GM12891 (cell line): ENCODE measurements at regions not wholly inside any gene's neighbourhood (a gene's known extent, or its start where the extent isn't known, plus 50 kb on each side); places are given as distances from the start of the nearest gene placed in this dataset.

ENCODE experiments used
- DNase-seq: peaks from one replicate; pipeline ENCODE4 v3.0.0; 2011; ENCODE audit warnings: low spot score; ENCODE audit not compliant: insufficient read length
- FAIRE-seq: peaks from 2 replicates; lab custom pipeline; 2011; peaks lifted over from hg19 to GRCh38; lab: Jason Lieb, UNC
- PAX5 ChIP-seq: IDR thresholded peaks from 2 replicates; pipeline ENCODE4 v1.6.1; 2011; ENCODE audit warnings: low read length, moderate library complexity, mild to moderate bottlenecking; ENCODE audit not compliant: insufficient read depth, severe bottlenecking
- POLR2A ChIP-seq: IDR thresholded peaks from 2 replicates; pipeline ENCODE4 v1.6.1; 2011; ENCODE audit warnings: low read depth, low read length, control low read depth
- POLR2AphosphoS5 ChIP-seq: IDR thresholded peaks from 2 replicates; pipeline ENCODE4 v1.6.1; 2011; ENCODE audit warnings: low read depth, low read length, control low read depth
- POU2F2 ChIP-seq: IDR thresholded peaks from 2 replicates; pipeline ENCODE4 v1.6.1; 2011; ENCODE audit warnings: low read depth, mild to moderate bottlenecking, control low read depth, low read length, moderate library complexity
- SPI1 ChIP-seq: IDR thresholded peaks from 2 replicates; pipeline ENCODE4 v1.6.1; 2011; ENCODE audit warnings: low read depth, low read length, control low read depth
- TAF1 ChIP-seq: IDR thresholded peaks from 2 replicates; pipeline ENCODE4 v1.6.1; 2011; ENCODE audit warnings: low read depth, low read length, control low read depth

DNA sequence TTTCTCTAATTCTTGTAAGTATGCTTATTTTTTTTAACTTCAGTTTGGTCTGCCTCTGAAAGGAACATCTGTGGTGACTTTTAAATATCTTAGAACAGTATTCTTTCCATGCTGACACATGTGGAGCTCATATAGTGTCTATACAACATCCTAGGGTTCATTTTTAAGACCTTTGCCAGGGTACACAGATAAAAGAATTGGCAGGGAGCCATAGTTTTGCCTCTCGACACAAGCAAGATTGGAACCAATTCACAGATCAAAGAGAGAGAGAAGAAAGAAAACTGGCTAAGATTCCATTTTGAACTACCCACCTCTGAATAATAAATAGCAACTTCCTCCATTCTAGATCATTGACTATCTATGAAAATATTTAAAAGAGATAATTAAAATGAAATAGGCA, 142.7 kb upstream of the ST6GAL2 start:
- no peak for FAIRE-seq
- no peak for TF ChIP-seq SPI1
- no peak for TF ChIP-seq PAX5
- TF ChIP-seq POU2F2, result no peak
- TF ChIP-seq POLR2AphosphoS5, result no peak
- TF ChIP-seq TAF1, result no peak
- no peak for DNase-seq

DNA sequence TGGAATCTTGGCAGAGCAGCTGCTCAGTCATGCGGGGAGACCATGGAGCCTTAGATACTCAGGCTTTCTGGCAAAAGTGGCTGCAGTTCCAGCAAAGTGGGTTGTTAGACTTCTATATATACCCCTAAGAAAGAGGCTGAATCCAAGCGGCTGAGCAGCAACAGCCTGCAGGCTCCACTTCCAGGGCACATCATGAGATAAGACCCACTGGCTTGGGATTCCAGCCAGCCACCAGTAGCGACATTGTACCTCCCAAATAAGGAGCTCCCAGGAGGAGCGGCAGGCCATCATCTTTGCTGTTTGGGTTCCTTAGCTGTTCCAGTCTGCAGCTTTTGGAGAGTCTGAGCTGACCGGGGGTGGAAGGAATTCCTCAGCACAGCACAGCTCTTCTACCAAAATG, 150.3 kb upstream of the ST6GAL2 start:
- TF ChIP-seq POU2F2 (no peak), POLR2AphosphoS5 (no peak), PAX5 (no peak), POLR2A (no peak), SPI1 (no peak), TAF1 (no peak)
- FAIRE-seq (no peak), DNase-seq (no peak)

DNA sequence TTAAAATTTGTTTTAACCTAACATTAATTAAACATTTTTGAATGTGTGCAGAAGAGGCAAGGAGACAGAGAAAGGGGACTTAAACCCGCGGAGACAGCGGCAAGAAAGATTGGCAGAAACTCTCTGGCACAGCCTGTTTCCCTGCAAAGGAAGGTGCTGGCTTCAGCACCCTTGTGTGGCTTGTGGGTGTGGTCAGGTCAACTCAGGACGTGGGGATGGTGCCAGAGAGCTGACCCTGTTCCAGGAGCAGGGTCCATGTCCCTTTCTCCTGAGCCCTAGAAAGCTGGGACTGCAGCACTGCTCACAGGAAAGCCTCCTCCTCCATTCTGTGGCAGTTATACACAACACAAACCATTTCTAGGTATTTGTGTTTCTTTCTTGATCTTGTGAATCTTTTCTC, 176.2 kb upstream of the ST6GAL2 start:
- DNase-seq (no peak), FAIRE-seq (no peak)
- no peak for TF ChIP-seq POLR2AphosphoS5
- no peak for TF ChIP-seq POLR2A
- TF ChIP-seq SPI1, result no peak
- TF ChIP-seq POU2F2, result no peak

DNA sequence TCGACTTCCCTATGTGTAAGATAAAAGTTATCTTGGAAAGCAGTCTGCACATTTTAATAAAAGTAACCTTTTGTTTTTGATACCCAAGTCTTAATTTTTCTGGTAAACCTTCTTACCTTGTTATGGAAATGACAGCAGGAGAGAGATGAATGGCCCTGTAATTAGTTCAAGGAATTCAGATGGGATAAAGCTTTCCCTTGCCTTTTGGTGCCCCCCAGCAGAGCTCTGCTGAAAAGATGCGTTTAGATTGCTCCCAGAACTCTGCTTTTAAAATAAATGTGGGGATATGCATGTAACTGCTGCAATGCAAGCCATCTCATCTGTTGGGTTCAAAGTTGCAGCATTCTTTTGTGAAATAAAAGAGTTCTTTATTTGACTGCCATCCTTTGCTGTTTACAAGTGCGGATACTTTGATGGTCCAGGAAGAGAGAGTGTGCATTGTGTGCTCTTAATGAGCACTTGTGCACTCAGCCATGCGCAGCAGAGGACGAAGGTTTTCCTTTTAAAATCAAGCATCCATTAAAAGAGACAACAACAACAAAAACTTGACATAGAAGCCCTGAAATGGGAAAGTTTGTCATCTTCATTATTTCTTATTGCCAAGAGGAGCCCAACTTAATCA, 176.7 kb upstream of the ST6GAL2 start:
- TF ChIP-seq POLR2AphosphoS5, result no peak
- no peak for TF ChIP-seq TAF1
- TF ChIP-seq POU2F2, result no peak
- TF ChIP-seq PAX5, result no peak
- TF ChIP-seq POLR2A, result no peak
- FAIRE-seq (no peak), DNase-seq (no peak)

DNA sequence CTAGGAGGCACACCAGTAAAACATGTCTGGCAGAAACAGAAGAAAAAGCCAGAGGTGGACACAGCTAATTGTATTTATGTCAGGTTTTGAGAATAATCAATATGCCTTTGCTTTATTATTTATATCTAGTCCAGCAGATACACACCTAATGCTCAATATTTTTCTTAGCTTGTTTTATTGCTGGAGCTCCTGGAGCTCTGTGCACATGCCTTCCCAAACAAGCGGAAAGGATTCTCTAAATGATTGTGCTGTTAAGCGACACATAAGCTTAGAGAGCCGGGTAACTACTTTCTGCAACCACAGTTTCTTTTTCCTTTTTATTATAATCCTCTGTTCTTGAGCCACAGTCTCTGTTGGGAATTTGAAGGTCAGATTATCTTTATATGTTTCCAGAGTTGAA, 177.3 kb upstream of the ST6GAL2 start:
- no peak for FAIRE-seq
- no peak for DNase-seq
- TF ChIP-seq SPI1 (no peak), POLR2A (no peak), PAX5 (no peak), POLR2AphosphoS5 (no peak), TAF1 (no peak), POU2F2 (no peak)

DNA sequence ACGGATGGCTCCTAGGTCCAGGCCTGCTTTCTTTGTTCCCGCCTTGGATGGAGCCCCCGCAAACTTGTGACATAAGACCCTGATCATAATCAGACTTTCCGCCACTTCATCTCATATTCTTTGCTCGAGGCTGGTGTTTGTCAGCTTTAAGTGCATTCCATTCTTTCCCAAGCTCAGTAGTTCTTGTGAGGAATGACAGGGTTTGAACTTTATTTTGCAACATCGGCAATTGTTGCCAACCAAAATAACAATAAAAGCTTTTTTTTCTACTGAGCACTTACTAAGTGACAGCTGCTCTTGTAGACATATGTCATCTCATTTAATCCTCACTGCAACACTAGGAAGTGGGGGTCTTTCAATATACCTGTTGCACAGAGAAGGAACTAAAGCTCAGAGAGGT, 178.8 kb upstream of the ST6GAL2 start:
- DNase-seq, result no peak
- FAIRE-seq, result no peak
- TF ChIP-seq POU2F2, result no peak
- TF ChIP-seq TAF1, result no peak
- TF ChIP-seq SPI1, result no peak
- TF ChIP-seq PAX5, result no peak
- TF ChIP-seq POLR2A, result no peak
- no peak for TF ChIP-seq POLR2AphosphoS5

DNA sequence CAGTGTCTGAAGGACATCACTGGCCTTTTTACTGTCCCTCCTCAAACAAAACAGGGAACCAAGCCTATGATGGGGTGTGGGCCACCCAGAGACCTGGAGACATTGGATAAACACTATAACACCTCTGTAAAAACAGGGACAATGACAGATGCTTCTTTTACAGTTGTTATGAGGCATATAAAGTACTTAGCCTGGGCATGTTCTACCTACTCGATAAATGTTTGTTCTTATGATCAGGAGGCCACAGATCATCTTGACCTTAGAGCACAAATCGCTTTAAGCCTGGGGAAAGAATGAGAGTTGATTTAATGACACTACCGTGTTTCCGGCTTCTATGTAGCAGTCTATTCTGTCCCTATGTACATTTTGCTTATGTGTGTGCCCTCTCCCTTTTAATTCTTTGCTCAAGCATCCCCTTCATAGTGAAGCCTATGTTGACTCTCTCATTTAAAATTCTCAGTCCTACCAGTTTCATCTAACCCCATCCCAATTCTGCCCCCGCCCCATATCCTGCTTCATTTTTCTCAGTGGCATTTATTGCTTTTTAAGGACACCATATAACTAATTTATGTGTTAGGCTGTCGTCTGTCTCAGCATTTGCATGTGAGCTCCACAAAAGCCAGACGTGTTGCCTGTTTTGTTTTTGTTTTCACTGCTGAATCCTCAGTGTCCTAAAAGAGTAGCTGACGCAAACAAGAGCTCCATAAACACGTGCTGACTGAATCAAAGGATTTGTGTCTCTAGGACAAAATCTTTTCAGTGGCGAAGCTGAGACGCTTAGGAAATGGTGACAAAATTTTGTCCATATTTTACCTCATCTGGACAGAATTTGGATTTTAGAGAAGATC, 182.3 kb upstream of the ST6GAL2 start:
- TF ChIP-seq POLR2A (no peak), POU2F2 (no peak), SPI1 (no peak), POLR2AphosphoS5 (no peak), TAF1 (no peak), PAX5 (no peak)
- DNase-seq (no peak), FAIRE-seq (no peak)

DNA sequence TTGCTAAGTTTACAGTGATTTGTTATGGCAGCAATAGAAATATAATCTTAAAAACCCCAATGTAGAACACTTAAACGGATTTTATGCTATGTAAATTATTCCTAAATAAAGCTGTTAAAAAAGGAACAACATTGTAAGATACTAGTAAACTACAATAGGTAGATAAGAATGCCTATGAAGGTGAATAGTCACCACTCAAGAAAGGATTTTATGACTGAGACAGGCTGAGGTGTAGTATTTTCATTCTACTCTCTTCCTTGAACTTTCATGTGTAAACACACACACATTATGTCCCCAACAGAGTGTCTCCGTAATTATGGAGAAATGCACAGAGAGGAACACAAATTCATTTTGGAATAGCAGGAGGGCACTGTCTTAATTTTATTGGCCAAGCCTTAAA, 183.9 kb upstream of the ST6GAL2 start:
- DNase-seq, result no peak
- no peak for FAIRE-seq
- no peak for TF ChIP-seq TAF1
- no peak for TF ChIP-seq POLR2A
- no peak for TF ChIP-seq SPI1
- no peak for TF ChIP-seq POLR2AphosphoS5
- TF ChIP-seq PAX5, result no peak
- no peak for TF ChIP-seq POU2F2

DNA sequence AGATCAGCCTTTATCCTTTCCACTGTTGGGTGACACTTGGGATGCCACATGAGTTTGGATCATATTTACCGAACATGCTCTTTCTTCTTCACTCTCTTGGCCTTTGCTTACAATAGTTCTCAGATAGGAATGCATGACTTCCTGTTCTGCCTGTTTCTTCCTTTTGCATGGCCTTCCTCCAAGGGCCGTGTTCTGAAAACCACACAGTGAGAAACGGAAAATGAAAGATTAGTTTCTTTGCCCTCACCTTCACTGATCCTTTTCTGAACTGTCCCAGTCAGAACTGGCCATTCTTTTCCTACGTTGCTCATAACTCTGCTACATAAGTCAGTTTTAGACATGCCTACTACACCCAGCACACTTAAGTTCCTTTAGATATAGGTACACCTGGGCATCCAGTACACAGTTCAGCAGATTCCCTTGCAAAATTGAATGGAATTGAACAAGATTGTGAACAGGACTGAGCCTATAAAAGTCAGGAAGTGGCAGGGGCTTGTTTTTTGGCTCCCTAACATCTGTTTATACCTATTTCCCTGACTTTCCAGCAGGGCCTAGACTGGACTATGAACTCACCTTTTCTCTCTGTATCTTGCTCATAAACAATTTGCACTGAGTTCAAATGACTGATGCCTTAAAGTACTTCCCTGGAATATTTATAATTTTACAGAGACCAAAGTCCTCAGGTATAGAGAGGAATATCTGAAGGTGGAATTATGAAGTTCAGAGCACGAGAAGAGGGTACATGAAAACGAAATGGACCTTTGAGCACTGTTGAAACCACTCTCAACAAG, 186.4 kb upstream of the ST6GAL2 start:
- DNase-seq (no peak), FAIRE-seq (no peak)

More for the DNA sequence above, 186.4 kb upstream of the ST6GAL2 start:
- no peak for TF ChIP-seq POU2F2
- TF ChIP-seq SPI1, result no peak
- TF ChIP-seq PAX5, result no peak
- TF ChIP-seq POLR2AphosphoS5, result no peak
- no peak for TF ChIP-seq POLR2A
- TF ChIP-seq TAF1, result no peak
